ENCODE measurements at regions not wholly inside any gene's neighbourhood (a gene's known extent, or its start where the extent isn't known, plus 50 kb on each side); places are given as distances from the start of the nearest gene placed in this dataset.

- H3K9me3 ChIP-seq, result no peaks in the 10 kb centered on the region
- H2AFZ ChIP-seq (ENCODE audit: low read depth), result no peak overlapping the region
- POLR2A ChIA-PET, result no interaction called here
- peaks cover 4% of the 10 kb centered on the region for H3F3A ChIP-seq (replicated peaks; ENCODE audit: insufficient read depth)
- no peaks in the 10 kb centered on the region for H3K9me2 ChIP-seq
- CTCF ChIA-PET, result interaction anchor here (0.9 kb wide), 1 partner anchor 357 kb away, joined by 3 read pairs; no protein-coding TSS in a partner anchor
- no peaks in the 10 kb centered on the region; a peak in 2 of 4 replicates for H3K4me1 ChIP-seq (ENCODE audit: control insufficient read depth in 1 of 2, insufficient read depth in 2 of 2, low read depth in 1 of 2, low read length in 1 of 2)
- H3K27me3 ChIP-seq (ENCODE audit: insufficient read depth), result no peaks in the 10 kb centered on the region
- no peaks in the 10 kb centered on the region for H3K36me3 ChIP-seq (replicated peaks in 1 of 2; ENCODE audit: control insufficient read depth in 1 of 2, insufficient read depth in 2 of 2, low read length in 1 of 2)
- H3K9ac ChIP-seq, result no peak overlapping the region
- TF ChIP-seq FOXM1 (IDR thresholded peaks at IDR 0.05; ENCODE audit: low read depth) (no peak), EZH2phosphoT487 (IDR thresholded peaks at IDR 0.05; ENCODE audit: borderline replicate concordance, low read depth) (no peak), GATA2 (CRISPR knock-in tag; IDR thresholded peaks at IDR 0.05) (no peak), YY1 (IDR thresholded peaks at IDR 0.05; ENCODE audit: low read depth) (no peak), EP300 (IDR thresholded peaks at IDR 0.05; ENCODE audit: borderline replicate concordance in 1 of 2, low read depth in 1 of 2, low read length in 1 of 2) (no peak), NFIC (IDR thresholded peaks at IDR 0.05; ENCODE audit: borderline replicate concordance) (no peak)
- no peaks in the 10 kb centered on the region for H3K79me2 ChIP-seq (ENCODE audit: insufficient read depth)
- H3K4me2 ChIP-seq, result no peak overlapping the region
- no peak overlapping the region for H3K27ac ChIP-seq (ENCODE audit: low read depth in 2 of 2, low read length in 1 of 2)
- H3K4me3 ChIP-seq (ENCODE audit: low read depth in 2 of 2, low read length in 1 of 2), result no peak overlapping the region
- no peak for DNase-seq
- H4K20me1 ChIP-seq (ENCODE audit: insufficient read depth), result no peaks in the 10 kb centered on the region
Measured at GRCh38 chr3:152087153-152087552, 181.6 kb upstream of the MBNL1 start.

- H3F3A ChIP-seq (replicated peaks; ENCODE audit: insufficient read depth), result peaks cover 4% of the 10 kb centered on the region
- ChIA-PET CTCF (no interaction called here), POLR2A (no interaction called here)
- no peak overlapping the region; the same call in 1 of the 2 replicates for H2AFZ ChIP-seq (ENCODE audit: low read depth)
- no peak overlapping the region for H3K27ac ChIP-seq (ENCODE audit: low read depth in 2 of 2, low read length in 1 of 2)
- H3K79me2 ChIP-seq (ENCODE audit: insufficient read depth), result no peaks in the 10 kb centered on the region
- peaks cover 0 to 5% of the 10 kb centered on the region in 2 experiments for H3K36me3 ChIP-seq (replicated peaks in 1 of 2; ENCODE audit: control insufficient read depth in 1 of 2, insufficient read depth in 2 of 2, low read length in 1 of 2)
- no peak overlapping the region for H3K4me3 ChIP-seq (ENCODE audit: low read depth in 2 of 2, low read length in 1 of 2)
- H3K4me1 ChIP-seq (ENCODE audit: control insufficient read depth in 1 of 2, insufficient read depth in 2 of 2, low read depth in 1 of 2, low read length in 1 of 2), result no peaks in the 10 kb centered on the region; a peak in 2 of 4 replicates
- H3K9ac ChIP-seq, result no peak overlapping the region
- no peaks in the 10 kb centered on the region for H3K9me2 ChIP-seq
- no peak for DNase-seq
- no peaks in the 10 kb centered on the region for H3K27me3 ChIP-seq (ENCODE audit: insufficient read depth)
- H4K20me1 ChIP-seq (ENCODE audit: insufficient read depth), result no peaks in the 10 kb centered on the region
- TF ChIP-seq GATA2 (CRISPR knock-in tag; IDR thresholded peaks at IDR 0.05), result no peak
- no peak for TF ChIP-seq TAF1 (IDR thresholded peaks at IDR 0.05; ENCODE audit: borderline replicate concordance, low read depth, low read length)
- no peak for TF ChIP-seq RFX5 (IDR thresholded peaks at IDR 0.05; ENCODE audit: low read length)
- TF ChIP-seq REST (IDR thresholded peaks at IDR 0.05; ENCODE audit: low read depth, low read length), result no peak
- no peak for TF ChIP-seq MXI1 (IDR thresholded peaks at IDR 0.05; ENCODE audit: low read depth, low read length)
- no peak for TF ChIP-seq NFIC (IDR thresholded peaks at IDR 0.05; ENCODE audit: borderline replicate concordance)
- peaks cover 14% of the 10 kb centered on the region; the same call in 1 of the 2 replicates for H3K9me3 ChIP-seq
- no peak overlapping the region for H3K4me2 ChIP-seq
Measured at GRCh38 chr3:152089528-152089927, 179.2 kb upstream of the MBNL1 start.
